NB4 (cell line): ENCODE measurements at regions not wholly inside any gene's neighbourhood (a gene's known extent, or its start where the extent isn't known, plus 50 kb on each side); places are given as distances from the start of the nearest gene placed in this dataset.

Source experiments
- DNase-seq: peaks from one replicate; pipeline ENCODE4 v3.0.0; 2010; ENCODE audit warnings: low read depth
- H3K4me3 ChIP-seq: one replicate; pipeline ENCODE4 v1.5.1; 2011; ENCODE audit warnings: mild to moderate bottlenecking, low read depth, low read length, moderate library complexity
- CTCF ChIP-seq: IDR thresholded peaks from one replicate; pipeline ENCODE4 v1.5.1; 2012; ENCODE audit warnings: low read depth, low read length
- MAX ChIP-seq: IDR thresholded peaks from 2 replicates; pipeline ENCODE4 v1.6.1; 2011; ENCODE audit warnings: low read depth, low read length
- MYC ChIP-seq: IDR thresholded peaks from 2 replicates; pipeline ENCODE4 v1.6.1; 2011; ENCODE audit warnings: low read depth, low read length
- POLR2A ChIP-seq: IDR thresholded peaks from 2 replicates; pipeline ENCODE4 v1.6.1; 2011; ENCODE audit warnings: mild to moderate bottlenecking; ENCODE audit not compliant: insufficient read length; ENCODE audit errors: extremely low read depth

GRCh38 chr21:32834916-32835235 is 63.3 kb upstream of the PAXBP1 start:
- TF ChIP-seq MAX (no peak), POLR2A (no peak), MYC (no peak), CTCF (no peak)
- DNase-seq: no peak
- H3K4me3 ChIP-seq: no peak overlapping the region

- H3K4me3 ChIP-seq: no peak overlapping the region
- TF ChIP-seq CTCF (no peak), POLR2A (no peak), MYC (no peak), MAX (no peak)
- DNase-seq: no peak
Observed at GRCh38 chr21:32842146-32842545, 70.6 kb upstream of the PAXBP1 start.

- TF ChIP-seq POLR2A: no peak
- no peak for TF ChIP-seq CTCF
- TF ChIP-seq MAX: no peak
- TF ChIP-seq MYC: no peak
- no peak for DNase-seq
- H3K4me3 ChIP-seq: no peak overlapping the region
Observed at GRCh38 chr21:32843561-32843960, 72.0 kb upstream of the PAXBP1 start.

GRCh38 chr21:32844076-32844475 is 72.5 kb upstream of the PAXBP1 start:
- no peak overlapping the region for H3K4me3 ChIP-seq
- no peak for DNase-seq
- no peak for TF ChIP-seq MYC
- no peak for TF ChIP-seq CTCF
- no peak for TF ChIP-seq MAX
- TF ChIP-seq POLR2A: no peak

GRCh38 chr21:32844653-32845436 is 73.3 kb upstream of the PAXBP1 start:
- TF ChIP-seq CTCF: peak; percentile 31
- no peak for TF ChIP-seq POLR2A
- peak; percentile 76 for TF ChIP-seq MAX
- peak; percentile 85 for TF ChIP-seq MYC
- no peak overlapping the region for H3K4me3 ChIP-seq
- peak; percentile 83 for DNase-seq

- no peak overlapping the region for H3K4me3 ChIP-seq
- TF ChIP-seq MYC (no peak), MAX (no peak), POLR2A (no peak), CTCF (no peak)
- no peak for DNase-seq
Observed at GRCh38 chr21:32858628-32859027, 87.1 kb upstream of the PAXBP1 start.
